ENCODE measurements at regions not wholly inside any gene's neighbourhood (a gene's known extent, or its start where the extent isn't known, plus 50 kb on each side); places are given as distances from the start of the nearest gene placed in this dataset.

GRCh38 chr1:10914056-10914455, 98.4 kb upstream of the TARDBP start:
- TF ChIP-seq, protein P1, sequence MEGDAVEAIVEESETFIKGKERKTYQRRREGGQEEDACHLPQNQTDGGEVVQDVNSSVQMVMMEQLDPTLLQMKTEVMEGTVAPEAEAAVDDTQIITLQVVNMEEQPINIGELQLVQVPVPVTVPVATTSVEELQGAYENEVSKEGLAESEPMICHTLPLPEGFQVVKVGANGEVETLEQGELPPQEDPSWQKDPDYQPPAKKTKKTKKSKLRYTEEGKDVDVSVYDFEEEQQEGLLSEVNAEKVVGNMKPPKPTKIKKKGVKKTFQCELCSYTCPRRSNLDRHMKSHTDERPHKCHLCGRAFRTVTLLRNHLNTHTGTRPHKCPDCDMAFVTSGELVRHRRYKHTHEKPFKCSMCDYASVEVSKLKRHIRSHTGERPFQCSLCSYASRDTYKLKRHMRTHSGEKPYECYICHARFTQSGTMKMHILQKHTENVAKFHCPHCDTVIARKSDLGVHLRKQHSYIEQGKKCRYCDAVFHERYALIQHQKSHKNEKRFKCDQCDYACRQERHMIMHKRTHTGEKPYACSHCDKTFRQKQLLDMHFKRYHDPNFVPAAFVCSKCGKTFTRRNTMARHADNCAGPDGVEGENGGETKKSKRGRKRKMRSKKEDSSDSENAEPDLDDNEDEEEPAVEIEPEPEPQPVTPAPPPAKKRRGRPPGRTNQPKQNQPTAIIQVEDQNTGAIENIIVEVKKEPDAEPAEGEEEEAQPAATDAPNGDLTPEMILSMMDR (IDR thresholded peaks at IDR 0.05), result no peak
- no peak for TF ChIP-seq EP300 (IDR thresholded peaks at IDR 0.05)
